GM12873 (cell line): ENCODE measurements at regions not wholly inside any gene's neighbourhood (a gene's known extent, or its start where the extent isn't known, plus 50 kb on each side); places are given as distances from the start of the nearest gene placed in this dataset.

ENCODE experiments used
- CTCF ChIP-seq: IDR thresholded peaks from 2 replicates; pipeline ENCODE4 v1.5.1; 2012; ENCODE audit warnings: low read depth, mild to moderate bottlenecking, moderate library complexity, low read length, control low read depth; ENCODE audit not compliant: insufficient read depth; ENCODE audit errors: missing control alignments

GRCh38 chr21:22346576-22346975 lies 1348.4 kb downstream of the NCAM2 start:
- TF ChIP-seq CTCF = no peak

- no peak for TF ChIP-seq CTCF
Measured at GRCh38 chr21:22351076-22351475, 1352.9 kb downstream of the NCAM2 start.

- no peak for TF ChIP-seq CTCF
Measured at GRCh38 chr21:22352088-22352487, 1353.9 kb downstream of the NCAM2 start.

GRCh38 chr21:22355949-22356348 lies 1357.7 kb downstream of the NCAM2 start:
- TF ChIP-seq CTCF = no peak

- TF ChIP-seq CTCF = no peak
Measured at GRCh38 chr21:22356663-22357062, 1358.5 kb downstream of the NCAM2 start.

GRCh38 chr21:22363504-22363903 lies 1365.3 kb downstream of the NCAM2 start:
- TF ChIP-seq CTCF = no peak

GRCh38 chr21:22364163-22364562 lies 1366.0 kb downstream of the NCAM2 start:
- no peak for TF ChIP-seq CTCF

GRCh38 chr21:22374218-22374969 lies 1376.2 kb downstream of the NCAM2 start:
- no peak for TF ChIP-seq CTCF
